ENCODE measurements at regions not wholly inside any gene's neighbourhood (a gene's known extent, or its start where the extent isn't known, plus 50 kb on each side); places are given as distances from the start of the nearest gene placed in this dataset.

DNA sequence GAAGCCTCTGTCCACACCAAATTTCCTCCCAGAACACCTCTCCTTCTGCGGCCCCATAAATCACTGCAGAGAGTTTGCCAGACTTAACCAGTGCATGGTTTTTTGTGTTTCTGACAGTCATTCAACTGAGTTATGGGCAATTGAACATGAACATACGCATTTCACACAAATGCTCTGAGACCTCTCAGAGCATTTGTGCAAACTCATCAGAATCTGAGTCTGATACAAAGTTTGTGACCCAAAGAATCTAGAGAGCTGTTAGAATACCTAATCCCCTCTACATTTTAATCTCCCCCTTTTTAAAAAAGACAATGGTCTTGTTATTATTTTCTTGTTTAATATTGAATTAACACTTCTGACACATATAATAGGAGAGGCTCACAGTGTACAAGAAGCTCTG, 416.9 kb upstream of the SMARCA2 start:
- no peak for DNase-seq

DNA sequence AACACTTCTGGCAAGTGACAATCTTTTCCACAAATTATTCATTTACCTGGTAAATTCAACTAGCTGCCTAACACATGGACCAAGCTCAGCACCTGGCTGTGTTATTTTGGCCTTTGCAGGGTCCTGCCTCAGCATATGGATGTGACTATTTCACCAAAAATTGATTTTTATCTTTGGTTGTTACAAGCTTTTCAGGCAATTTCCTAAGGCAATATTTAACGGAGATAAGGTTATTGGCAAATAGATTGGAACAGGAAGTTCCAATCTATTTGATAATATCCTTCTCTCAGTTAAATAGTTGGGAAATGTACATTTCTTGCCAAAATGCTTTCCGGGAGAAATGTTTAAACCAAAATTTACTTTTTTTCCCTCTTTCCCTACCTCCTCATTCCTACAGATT, 415.2 kb upstream of the SMARCA2 start:
- DNase-seq = no peak

DNA sequence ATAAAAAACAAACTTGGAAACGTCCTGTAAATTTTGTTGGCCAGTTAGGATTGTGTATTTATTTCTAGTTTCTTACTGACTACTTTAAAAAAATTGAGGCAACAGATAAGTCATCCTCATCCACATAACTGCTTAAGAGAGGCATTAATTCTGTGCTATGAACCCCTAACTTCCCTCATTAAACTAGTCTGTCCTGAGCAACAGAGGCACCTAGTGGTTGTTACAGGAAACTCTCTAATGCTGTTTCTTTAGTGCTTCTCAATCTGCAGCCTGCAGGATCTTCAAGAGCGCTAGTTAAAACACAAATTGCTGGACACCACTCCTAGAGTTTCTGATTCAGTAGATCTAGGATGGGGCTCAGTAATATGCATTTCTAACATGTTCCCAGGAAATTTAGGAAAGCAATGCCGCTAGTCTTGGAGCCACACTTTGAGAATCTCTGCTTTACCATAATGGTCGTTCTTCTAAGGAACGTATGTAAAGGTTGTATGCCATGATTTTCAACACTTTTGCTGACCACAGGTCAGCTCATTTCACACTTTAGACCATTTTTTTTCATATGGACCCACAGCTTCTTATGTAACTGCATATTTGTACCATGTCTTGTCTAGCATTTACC, 410.1 kb upstream of the SMARCA2 start:
- peak; percentile 17 for DNase-seq

DNA sequence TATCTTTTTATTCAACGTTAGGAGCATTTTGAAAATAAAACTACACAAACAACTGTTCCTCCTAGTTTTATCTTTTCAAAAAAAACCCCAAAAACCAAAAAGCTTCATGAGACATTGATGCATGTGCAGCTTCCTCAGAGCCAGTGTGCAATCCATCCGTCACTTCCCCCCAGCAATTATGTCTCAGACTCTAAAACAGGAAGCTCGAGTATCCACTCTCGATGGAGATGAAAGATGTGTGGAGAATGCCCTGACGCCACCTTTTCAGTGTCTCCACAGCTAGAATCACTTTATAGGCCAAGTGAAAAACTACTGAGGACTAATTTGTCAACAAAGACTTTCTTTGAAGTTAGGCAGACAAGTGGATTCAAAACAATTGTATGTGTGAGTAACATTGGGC, 408.9 kb upstream of the SMARCA2 start:
- DNase-seq = no peak

DNA sequence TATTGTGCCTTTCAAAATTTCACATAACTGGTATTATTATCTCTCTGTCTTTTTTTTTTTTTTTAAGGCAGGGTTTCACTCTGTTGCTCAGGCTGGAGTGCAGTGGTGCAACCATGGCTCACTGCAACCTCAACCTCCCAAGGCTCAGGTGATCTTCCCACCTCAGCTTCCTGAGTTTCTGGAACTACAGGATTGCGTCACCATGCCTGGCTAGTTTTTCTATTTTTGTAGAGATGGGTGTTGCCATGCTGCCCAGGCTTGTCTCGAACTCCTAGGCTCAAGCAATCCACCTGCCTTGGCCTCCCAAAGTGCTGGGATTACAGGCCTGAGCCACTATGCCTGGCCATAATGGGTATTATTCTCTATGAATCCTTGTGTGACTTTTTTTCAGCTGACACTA, 402.3 kb upstream of the SMARCA2 start:
- no peak for DNase-seq

DNA sequence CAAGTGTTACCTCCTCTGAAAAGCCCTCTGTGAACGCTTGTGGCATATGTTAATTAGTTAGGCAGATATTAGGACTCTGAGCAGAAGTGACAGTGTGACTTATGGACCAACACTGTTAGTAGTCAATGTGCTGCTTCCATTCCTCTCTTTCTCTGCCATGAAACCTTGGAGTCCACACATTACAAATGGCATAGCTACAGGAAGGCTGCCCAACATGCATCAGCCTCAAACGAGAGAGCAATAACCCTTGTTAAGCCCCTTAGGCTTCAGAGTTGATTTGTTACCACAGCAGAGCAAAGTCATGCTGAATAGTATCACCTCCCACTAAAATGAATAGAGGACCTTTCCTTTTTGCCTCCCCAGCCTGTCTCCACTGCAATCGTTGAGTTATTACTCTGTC, 397.7 kb upstream of the SMARCA2 start:
- DNase-seq = no peak

DNA sequence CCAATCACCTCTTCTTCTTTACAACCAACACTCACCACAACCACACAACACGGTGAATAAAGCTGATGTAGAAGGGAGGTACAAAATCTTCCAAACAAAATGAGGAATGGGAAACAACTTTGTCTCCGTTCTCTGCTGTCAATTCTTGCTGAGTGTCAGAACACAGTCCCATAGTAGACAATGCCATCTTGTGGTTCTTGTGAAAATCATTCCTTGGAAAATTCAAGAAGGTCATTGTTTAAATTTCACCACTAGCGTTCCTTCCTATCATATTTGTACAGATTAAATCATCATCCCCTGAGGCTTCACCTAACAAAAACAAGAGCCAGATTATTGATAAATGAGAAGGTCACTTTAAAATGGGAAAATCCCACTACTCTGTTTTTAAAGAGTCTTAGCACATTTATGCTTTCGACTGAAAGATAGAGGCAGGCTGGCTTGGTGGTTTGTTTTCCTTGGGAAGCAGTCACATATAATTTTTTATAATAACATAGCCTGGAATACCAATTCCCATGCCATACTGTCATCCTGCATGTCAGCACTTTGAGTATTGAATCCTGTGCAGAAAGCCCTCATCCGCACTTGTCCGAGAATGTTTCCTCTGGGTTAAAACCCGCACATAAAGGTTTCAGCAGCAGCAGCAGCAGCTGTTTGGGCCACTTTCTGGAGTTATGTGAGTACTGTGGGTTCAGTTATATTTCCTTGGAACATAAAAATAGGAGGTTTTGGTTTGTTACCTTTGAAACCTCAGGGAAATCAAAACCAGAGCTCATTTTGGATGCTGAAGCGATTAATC, 395.0 kb upstream of the SMARCA2 start:
- peak; percentile 7 for DNase-seq

DNA sequence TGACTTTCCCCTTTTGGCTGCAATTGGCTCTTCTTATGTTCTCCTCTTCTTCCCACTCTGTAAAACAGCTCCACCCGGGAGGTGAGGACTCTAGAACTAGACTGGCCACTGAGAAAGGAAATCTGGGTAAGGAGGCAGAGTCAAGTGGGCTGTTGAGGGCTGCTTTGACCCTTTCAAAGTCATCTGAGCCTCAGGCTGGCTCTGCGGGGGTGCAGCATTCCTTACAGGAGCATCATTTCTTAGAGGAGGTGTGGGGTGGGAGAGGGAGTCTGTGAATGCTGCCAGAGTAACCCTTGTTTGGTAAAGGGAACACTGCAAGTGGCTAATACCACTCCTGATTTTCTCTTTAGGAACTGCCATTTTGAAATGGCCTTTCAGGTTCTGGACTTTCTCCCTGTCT, 377.7 kb upstream of the SMARCA2 start:
- DNase-seq = no peak

DNA sequence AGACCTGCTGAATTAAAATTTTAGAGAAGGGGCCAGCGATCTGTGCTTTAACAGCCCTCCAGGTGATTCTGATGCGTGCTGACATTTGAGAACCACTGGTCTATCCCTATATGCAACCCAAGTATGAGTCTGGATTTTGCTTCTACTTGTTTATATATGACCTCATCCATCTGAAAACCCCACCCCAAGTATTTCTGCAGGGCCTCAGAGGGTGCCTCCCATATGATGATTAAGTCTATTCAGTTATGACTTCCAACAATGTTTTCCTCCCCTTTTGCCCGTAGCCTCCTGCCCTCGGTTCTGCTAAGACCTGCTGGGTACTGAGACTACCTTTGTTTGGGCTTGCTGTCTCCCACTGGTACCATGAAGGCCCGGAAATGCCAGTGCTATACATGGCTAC, 376.0 kb upstream of the SMARCA2 start:
- no peak for DNase-seq

DNA sequence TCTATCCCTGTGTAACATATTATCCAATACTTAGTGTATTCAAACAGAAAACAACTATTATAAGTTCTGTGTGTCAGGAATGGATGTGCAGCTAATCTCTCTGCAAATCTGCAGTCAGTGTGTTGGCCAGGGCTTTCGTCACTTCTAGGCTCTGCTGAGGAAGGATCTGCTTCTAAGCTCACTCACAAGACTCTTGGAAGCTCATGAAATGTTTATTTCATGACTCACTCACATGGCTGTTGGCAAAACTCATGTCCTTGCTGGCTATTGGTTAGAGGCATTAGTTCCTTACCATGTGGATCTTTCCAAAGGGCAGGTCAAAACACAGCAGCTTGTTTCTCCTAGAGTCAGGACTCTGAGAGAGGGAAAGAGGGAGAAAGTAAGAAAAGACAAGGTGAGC, 367.4 kb upstream of the SMARCA2 start:
- DNase-seq = peak; percentile 52

DNA sequence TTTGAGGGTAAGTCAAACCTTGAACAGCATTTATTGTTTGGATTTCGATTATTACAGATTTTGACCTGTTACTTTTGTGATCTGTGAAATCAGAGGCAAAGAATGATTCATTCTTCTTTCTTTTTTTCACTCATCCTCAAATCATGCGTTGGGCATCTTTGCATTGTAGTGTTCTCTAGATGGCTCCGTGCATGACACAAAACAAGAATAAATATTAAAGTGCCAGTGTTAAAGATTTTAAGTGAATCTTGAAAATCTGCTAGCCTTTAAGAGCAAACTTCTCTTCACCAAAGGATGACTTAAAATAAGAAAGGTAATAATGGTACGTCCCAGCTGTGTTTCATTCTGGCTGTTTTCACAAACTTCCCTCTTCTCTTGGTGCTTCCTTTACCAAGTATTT, 361.9 kb upstream of the SMARCA2 start:
- no peak for DNase-seq

DNA sequence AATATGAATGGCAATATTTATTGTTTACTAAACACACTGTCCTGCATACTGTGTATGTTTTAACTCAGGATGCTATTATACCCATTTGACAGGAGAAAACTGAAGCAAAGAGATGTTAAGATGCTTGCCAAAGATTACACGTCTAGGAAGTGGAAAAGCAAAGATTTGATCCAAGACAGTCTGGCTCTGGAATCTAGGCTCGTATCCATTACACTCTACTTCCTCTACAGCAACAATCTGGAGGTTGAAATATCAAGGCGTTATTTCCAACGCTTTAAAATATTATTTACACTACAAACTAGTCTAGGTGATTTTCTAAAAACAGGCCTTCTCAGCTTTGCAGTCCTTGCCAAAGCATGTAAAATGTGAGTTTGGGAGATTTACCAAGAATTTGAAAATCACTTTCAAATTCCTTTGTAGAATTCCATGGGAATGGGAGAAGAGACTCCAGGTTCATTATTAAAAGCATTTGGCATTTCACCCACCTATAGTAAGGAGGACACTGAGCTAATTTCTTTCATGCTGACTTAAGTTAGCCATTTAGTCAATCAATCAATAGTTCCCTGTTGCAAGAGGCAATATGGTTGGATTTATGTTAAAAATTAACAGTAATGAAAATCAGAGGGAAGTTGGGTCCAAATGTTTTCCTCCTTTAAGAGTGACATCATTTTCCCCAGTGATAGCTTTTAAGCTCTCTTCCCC, 356.3 kb upstream of the SMARCA2 start:
- DNase-seq = no peak

DNA sequence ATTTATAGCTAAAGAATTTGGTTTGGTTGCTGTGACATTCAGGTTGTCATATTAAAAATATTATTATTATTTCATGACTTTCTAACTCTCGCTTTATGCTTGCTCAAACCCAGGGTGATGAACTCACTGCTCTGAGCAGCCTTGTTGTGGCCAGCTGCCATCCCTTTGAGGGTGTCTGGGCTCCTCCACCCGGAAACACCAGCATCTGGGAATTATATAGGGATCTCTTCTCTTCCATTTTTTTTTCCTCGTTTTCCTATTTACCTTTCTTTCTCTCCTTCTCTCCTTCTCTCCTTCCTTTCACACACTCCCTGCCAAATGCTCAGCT, 355.8 kb upstream of the SMARCA2 start:
- DNase-seq = no peak

DNA sequence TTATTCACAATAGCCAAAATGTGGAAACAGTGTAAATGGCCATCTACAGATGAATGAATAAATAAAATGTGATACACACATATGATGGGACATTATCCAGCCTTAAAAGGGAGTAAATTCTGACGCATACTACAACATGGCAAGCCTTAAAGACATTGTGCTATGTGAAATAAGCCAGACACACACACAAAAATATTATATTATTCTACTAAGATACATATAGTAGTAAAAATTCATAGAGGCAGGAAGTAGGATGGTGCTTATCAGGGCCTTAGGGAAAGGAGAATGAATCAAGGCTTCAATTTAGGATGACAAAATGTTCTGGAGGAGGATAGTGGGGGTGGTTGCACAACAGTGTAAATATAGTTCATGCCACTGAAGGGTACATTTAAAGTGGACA, 346.7 kb upstream of the SMARCA2 start:
- no peak for DNase-seq

DNA sequence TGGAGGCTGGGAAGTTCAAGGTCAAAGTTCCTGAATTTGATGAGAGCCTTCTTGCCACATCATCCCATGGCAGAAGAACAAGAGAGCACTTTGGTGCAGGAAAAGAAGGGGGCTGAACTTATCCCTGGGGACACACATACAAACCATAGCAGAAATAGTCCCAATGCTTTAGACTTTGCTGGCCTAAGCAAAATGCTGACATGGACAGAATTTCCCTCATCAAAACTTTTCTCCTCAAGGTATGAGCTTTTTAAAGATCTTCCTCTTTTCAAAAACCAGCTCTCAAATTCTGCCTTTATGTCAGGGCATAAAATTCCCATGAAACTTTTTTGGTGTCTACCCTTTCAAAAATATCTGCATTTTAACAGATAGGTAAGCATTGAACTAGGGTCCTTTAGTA, 341.8 kb upstream of the SMARCA2 start:
- no peak for DNase-seq

DNA sequence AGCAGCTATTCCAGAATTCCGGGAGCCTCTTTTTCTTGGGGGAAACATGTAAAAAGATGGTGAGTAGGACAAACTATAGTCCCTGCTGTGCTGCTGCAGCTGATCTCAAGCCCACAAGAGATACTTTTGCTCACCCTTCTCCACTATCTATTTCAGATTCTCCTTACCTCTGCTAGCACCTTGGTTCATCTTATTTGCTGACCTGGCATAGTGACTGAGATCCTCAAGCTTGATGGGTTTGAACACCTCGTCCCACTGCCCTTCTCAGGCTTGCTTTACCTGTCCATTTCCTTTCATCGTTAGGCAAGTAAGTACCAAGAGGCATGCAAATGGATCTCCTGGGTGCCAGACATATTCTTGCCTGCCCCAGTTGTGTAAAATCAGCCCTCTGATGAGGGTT, 338.4 kb upstream of the SMARCA2 start:
- DNase-seq = no peak

DNA sequence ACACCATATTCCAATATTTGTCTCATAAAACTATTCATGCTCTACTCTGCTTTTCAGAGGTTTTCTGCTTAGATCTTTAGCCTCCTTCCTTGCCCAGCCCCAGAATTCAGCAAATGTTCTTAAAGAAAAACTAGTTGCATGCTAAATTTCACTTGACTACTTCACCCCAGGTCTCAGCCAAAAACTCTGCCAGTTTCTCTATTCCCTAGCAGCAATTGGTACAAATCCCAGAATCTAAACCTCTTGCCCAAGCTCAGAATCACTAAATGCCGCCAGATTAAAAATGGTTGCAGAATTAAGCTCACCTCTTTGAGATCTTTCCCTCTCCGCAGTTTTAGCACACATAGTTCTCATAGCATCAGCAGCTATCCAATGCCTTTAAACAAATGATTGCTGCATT, 331.2 kb upstream of the SMARCA2 start:
- no peak for DNase-seq

DNA sequence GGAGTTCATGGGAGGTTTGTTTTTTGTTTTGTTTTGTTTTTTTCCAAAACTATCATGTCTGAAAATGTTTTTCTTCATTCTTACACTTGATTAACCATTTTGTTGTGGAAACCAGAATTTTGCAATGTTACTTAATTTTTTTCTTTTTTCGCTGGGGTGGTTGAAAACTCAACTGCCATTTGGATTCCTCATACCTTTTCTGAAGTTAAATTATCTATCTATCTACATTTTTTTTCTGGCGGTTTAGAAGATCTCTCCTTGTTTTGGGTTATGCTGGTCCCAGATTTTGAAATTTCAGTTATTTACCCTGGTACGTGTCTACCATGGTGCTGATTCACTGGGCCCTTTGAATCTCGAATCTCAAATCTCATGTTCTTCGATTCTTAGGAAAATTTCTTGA, 316.2 kb upstream of the SMARCA2 start:
- DNase-seq = no peak

DNA sequence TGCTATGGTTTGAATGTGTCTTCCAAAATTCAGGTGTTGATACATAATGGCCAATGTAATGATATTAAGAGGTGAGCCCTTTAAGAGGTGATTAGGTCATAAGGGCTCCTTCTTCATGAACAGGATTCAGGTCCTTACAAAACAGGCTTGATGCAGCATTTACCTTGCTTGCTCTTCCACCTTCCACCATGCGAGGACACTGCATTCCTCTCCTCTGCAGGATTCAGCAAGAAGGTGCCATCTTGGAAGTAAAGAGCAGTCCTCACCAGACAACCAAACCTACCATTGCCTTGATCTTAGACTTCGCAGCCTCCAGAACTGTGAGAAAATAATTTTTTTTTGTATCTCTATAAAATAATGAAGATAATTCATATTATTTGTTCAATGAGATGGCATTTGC, 314.0 kb upstream of the SMARCA2 start:
- no peak for DNase-seq

DNA sequence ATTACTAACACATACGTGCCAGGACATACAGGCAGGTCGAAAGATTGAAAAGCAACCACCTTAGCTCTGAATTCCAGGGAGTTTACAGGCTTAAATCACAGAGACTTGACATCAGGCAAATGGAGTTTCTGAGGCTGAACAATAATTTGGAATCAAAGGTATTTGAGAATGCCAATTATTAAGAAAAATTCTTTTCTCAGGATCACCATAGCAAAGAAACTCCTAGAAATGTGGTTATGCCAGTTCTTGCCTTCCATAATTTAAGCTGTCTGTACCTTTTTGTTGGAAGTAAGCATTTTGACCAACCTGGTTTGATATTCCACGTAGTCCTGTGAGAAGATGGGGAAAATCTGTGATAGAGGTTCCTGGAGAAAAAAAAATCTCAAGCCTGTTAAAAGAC, 312.4 kb upstream of the SMARCA2 start:
- DNase-seq = no peak

DNA sequence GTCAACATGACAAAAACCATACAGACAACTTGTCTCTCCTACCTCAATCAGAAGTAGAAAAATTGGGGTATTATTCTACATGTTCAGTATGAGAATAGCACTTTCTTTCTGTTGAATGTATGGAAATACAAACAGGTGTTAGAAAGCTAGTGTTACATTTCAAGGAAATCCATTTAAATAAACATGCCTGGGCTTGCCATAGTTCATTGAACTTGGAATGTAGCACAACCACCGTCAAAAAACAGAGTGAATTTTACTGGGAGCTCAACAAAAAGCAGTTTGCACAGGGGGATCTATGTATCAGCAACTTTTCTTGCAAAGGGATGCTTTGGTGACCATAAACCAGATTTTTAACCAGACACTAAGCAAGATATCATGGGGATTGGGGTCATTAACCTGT, 307.9 kb upstream of the SMARCA2 start:
- DNase-seq = no peak

DNA sequence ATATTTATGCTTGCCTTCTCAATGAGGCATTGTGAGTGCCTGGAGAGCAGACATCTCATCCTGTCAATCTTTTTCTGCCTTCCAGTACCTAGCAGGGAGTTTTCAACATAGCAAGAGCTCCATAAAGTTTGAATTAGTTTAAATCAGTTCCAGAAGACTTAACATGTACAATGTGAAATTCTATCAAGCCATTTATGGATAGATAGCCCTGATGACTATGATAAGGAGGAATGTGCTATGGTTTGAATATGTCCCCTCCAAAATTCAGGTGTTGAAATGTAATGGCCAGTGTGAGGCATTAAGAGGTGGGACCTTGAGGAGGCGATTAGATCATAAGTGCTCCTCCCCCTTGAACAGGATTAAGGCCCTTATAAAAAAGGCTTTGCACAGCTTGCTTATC, 306.9 kb upstream of the SMARCA2 start:
- DNase-seq = no peak

DNA sequence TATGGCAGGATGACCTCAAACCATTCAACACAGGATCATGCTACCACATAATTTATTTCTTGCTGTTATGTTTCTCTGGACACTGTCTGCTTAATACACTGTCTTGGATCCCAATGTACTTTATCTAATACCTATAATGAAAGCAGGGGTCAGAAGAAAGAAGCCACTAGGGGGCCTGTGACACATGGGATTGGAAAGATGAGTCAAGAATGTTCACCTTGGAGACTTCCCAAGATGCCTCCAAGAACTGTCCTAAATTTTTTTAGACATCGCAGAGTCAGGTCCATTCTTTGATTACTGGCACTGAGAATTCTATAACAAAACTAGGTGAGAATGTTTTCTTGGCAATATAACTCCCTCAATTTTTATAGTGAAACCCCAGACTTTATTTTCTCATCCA, 305.8 kb upstream of the SMARCA2 start:
- DNase-seq = peak; percentile 8

DNA sequence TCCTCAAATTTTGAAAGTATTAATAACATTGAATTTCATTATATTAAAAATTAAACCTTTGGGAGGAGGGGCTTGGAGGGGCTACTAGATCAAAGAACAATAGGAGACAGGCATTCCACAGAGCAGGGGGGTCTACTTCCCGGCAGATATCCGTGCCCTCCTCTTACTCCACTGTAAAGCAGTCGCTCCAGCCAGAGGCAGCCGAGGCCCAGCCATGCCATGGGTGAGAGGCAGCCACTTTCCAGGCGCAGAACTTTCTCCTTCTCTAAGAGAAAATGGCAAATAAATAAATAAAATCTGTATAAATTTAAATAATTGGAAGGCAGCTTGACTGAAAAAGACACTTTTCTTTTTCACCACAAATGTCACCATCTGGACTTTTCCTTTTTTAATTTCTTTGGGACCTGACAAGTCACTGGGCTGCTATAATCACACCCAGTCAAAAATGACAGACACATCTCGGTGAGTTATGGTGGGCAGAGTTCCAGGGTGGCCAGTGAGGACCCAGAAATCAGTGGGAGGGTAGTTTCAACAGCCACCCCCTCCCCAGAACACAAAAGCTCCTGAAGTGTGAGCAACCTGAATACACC, 302.2 kb upstream of the SMARCA2 start:
- DNase-seq = no peak

Measured in fibroblast of upper back skin (primary cell).